H9 (cell line): ENCODE measurements at regions not wholly inside any gene's neighbourhood (a gene's known extent, or its start where the extent isn't known, plus 50 kb on each side); places are given as distances from the start of the nearest gene placed in this dataset.

Experiments
- DNase-seq: peaks from one replicate; pipeline ENCODE4 v3.0.0-alpha.2; 2017
- H2AFZ ChIP-seq: one replicate; pipeline ENCODE4 v1.6.1; 2013; ENCODE audit warnings: mild to moderate bottlenecking, low read length, control low read depth, moderate library complexity
- H2AK5ac ChIP-seq: 2 replicates; pipeline ENCODE4 v1.6.1; 2013; ENCODE audit warnings: low read length, control low read depth, mixed read lengths; ENCODE audit not compliant: insufficient read length
- H2BK120ac ChIP-seq: one replicate; pipeline ENCODE4 v1.6.1; 2013; ENCODE audit warnings: low read depth, mild to moderate bottlenecking, low read length, control low read depth, inconsistent platforms; ENCODE audit not compliant: poor library complexity, severe bottlenecking
- H2BK12ac ChIP-seq: 2 replicates; pipeline ENCODE4 v1.6.1; 2013; ENCODE audit warnings: low read length, control low read depth, mixed read lengths, low read depth; ENCODE audit not compliant: insufficient read length
- H2BK15ac ChIP-seq: 2 replicates; pipeline ENCODE4 v1.6.1; 2013; ENCODE audit warnings: low read depth, low read length, control low read depth
- H2BK20ac ChIP-seq: one replicate; pipeline ENCODE4 v1.6.1; 2013; ENCODE audit warnings: low read depth, mild to moderate bottlenecking, low read length, control low read depth, inconsistent platforms; ENCODE audit not compliant: poor library complexity, severe bottlenecking
- H2BK5ac ChIP-seq: 2 replicates; pipeline ENCODE4 v1.6.1; 2013; ENCODE audit warnings: low read length, control low read depth, mixed read lengths; ENCODE audit not compliant: insufficient read length
- H3K14ac ChIP-seq: 2 replicates; pipeline ENCODE4 v1.6.1; 2013; ENCODE audit warnings: low read length, control low read depth; ENCODE audit not compliant: insufficient read depth
- H3K18ac ChIP-seq: 2 replicates; pipeline ENCODE4 v1.6.1; 2013; ENCODE audit warnings: low read depth, mild to moderate bottlenecking, mixed read lengths, low read length, control low read depth; ENCODE audit not compliant: insufficient read length
- H3K23ac ChIP-seq: 2 replicates; pipeline ENCODE4 v1.6.1; 2013; ENCODE audit warnings: low read length, control low read depth, mixed read lengths, low read depth; ENCODE audit not compliant: insufficient read length
- H3K23me2 ChIP-seq: 2 replicates; pipeline ENCODE4 v1.6.1; 2013; ENCODE audit warnings: low read depth, mild to moderate bottlenecking, mixed read lengths, low read length, control low read depth; ENCODE audit not compliant: insufficient read length, poor library complexity, severe bottlenecking
- H3K27ac ChIP-seq: 2 replicates; pipeline ENCODE4 v1.5.1; 2013; ENCODE audit warnings: low read length, control low read depth, mixed read lengths, low read depth; ENCODE audit not compliant: insufficient read length
- H3K27me3 ChIP-seq: 2 replicates; pipeline ENCODE4 v1.6.1; 2013; ENCODE audit warnings: low read length, control low read depth, inconsistent platforms; ENCODE audit not compliant: insufficient read depth
- H3K4ac ChIP-seq: 2 replicates; pipeline ENCODE4 v1.6.1; 2013; ENCODE audit warnings: low read depth, mild to moderate bottlenecking, control low read depth, inconsistent platforms, low read length, moderate library complexity
- H3K4me1 ChIP-seq: 2 replicates; pipeline ENCODE4 v1.6.1; 2013; ENCODE audit warnings: low read length, control low read depth, inconsistent platforms; ENCODE audit not compliant: insufficient read depth
- H3K4me2 ChIP-seq: 2 replicates; pipeline ENCODE4 v1.6.1; 2013; ENCODE audit warnings: low read length, control low read depth, mixed read lengths; ENCODE audit not compliant: insufficient read length, insufficient read depth
- H3K56ac ChIP-seq: 2 replicates; pipeline ENCODE4 v1.6.1; 2013; ENCODE audit warnings: low read depth, mild to moderate bottlenecking, mixed read lengths, low read length, control low read depth; ENCODE audit not compliant: insufficient read length
- H3K79me1 ChIP-seq: 2 replicates; pipeline ENCODE4 v1.6.1; 2013; ENCODE audit warnings: low read depth, mild to moderate bottlenecking, moderate library complexity, low read length, control low read depth, inconsistent platforms; ENCODE audit not compliant: insufficient read depth, poor library complexity, severe bottlenecking
- H3K79me2 ChIP-seq: 2 replicates; pipeline ENCODE4 v1.6.1; 2013; ENCODE audit warnings: low read length, control low read depth, inconsistent platforms; ENCODE audit not compliant: insufficient read depth
- H3K9ac ChIP-seq: 2 replicates; pipeline ENCODE4 v1.6.1; 2013; ENCODE audit warnings: low read length, control low read depth, mixed read lengths; ENCODE audit not compliant: insufficient read length; ENCODE audit errors: extremely low read depth
- H3K9me3 ChIP-seq: one replicate; pipeline ENCODE4 v1.6.1; 2013; ENCODE audit warnings: low read depth, low read length, inconsistent platforms; ENCODE audit not compliant: control insufficient read depth
- H3T11ph ChIP-seq: one replicate; pipeline ENCODE4 v1.6.1; 2013; ENCODE audit warnings: mild to moderate bottlenecking, low read length, control low read depth, inconsistent platforms
- H4K20me1 ChIP-seq: one replicate; pipeline ENCODE4 v1.6.1; 2013; ENCODE audit not compliant: control insufficient read depth, insufficient read length, insufficient read depth
- H4K5ac ChIP-seq: 2 replicates; pipeline ENCODE4 v1.6.1; 2013; ENCODE audit warnings: low read depth, mild to moderate bottlenecking, mixed read lengths, low read length, control low read depth; ENCODE audit not compliant: insufficient read length
- H4K8ac ChIP-seq: replicated peaks from 2 replicates; pipeline ENCODE4 v1.6.1; 2013; ENCODE audit warnings: low read length, control low read depth, mixed read lengths, low read depth; ENCODE audit not compliant: insufficient read length
- H4K91ac ChIP-seq: 2 replicates; pipeline ENCODE4 v1.6.1; 2013; ENCODE audit warnings: low read depth, mild to moderate bottlenecking, moderate library complexity, mixed read lengths, low read length, control low read depth; ENCODE audit not compliant: insufficient read length
- H3K27ac Mint-ChIP-seq, 3 experiments: 2 replicates in 2 of 3; 3 replicates in 1 of 3; pipeline ENCODE4 v1.8.0; 2020 to 2021; ENCODE audit warnings: mixed read lengths in 3 of 3, mild to moderate bottlenecking in 1 of 3, moderate library complexity in 1 of 3
- H3K27me3 Mint-ChIP-seq: 2 replicates; pipeline ENCODE4 v1.8.0; 2021; ENCODE audit warnings: low read depth, mild to moderate bottlenecking, moderate library complexity, mixed read lengths
- H3K36me3 Mint-ChIP-seq, 3 experiments: 2 replicates in 2 of 3; 3 replicates in 1 of 3; pipeline ENCODE4 v1.8.0; 2020 to 2021; ENCODE audit warnings: low read depth in 3 of 3, mixed read lengths in 3 of 3; ENCODE audit not compliant: insufficient read depth in 1 of 3
- H3K4me1 Mint-ChIP-seq, 2 experiments: 2 replicates each; pipeline ENCODE4 v1.8.0; 2020; ENCODE audit warnings: mixed read lengths in 2 of 2
- H3K4me3 Mint-ChIP-seq, 2 experiments: 2 replicates in 1 of 2; 3 replicates in 1 of 2; pipeline ENCODE4 v1.8.0; 2020 to 2021; ENCODE audit warnings: mild to moderate bottlenecking in 2 of 2, mixed read lengths in 2 of 2, moderate library complexity in 1 of 2
- H3K9me3 Mint-ChIP-seq, 2 experiments: 2 replicates in 1 of 2; 3 replicates in 1 of 2; pipeline ENCODE4 v1.8.0; 2020; ENCODE audit warnings: mild to moderate bottlenecking in 2 of 2, mixed read lengths in 2 of 2, moderate library complexity in 1 of 2
- CTCF ChIP-seq: fragments of 200-600 bp; sonication (generic); conservative IDR thresholded peaks from 3 replicates; pipeline ENCODE4 v1.8.0; 2021; ENCODE audit warnings: antibody characterized with exemption, mild to moderate bottlenecking
- WGBS: extraction: QIAGEN DNeasy Blood & Tissue Kit; methylation state at CpG from one replicate; pipeline ENCODE4 v1.1.7; 2013; ENCODE audit warnings: missing lambda C conversion rate, low lambda C conversion rate, mixed read lengths; ENCODE audit not compliant: insufficient read length; ENCODE audit errors: extremely low coverage; 5-methylcytosine and 5-hydroxymethylcytosine counted together

- H3K36me3 Mint-ChIP-seq: peaks cover 0 to 4% (median 0%) of the 10 kb centered on the region in 3 experiments; a peak in 2 of 7 replicates
- H3K27me3 Mint-ChIP-seq: no peaks in the 10 kb centered on the region
- Histone ChIP-seq H3K9me3 (no peaks in the 10 kb centered on the region), H2BK12ac (no peak overlapping the region), H3K4me1 (0 out of 2 replicates have a peak, but pooled peaks cover 3% of the 10 kb centered on the region), H3K23ac (no peak overlapping the region), H4K91ac (no peak overlapping the region), H4K20me1 (no peaks in the 10 kb centered on the region), H3K4ac (no peak overlapping the region), H3K23me2 (no peaks in the 10 kb centered on the region), H3K27me3 (no peaks in the 10 kb centered on the region), H4K8ac (no peak overlapping the region), H4K5ac (no peak overlapping the region), H3K27ac (no peak overlapping the region), H2BK20ac (no peak overlapping the region), H2AFZ (no peak overlapping the region), H3K9ac (no peak overlapping the region), H2BK15ac (no peak overlapping the region), H2BK120ac (no peak overlapping the region), H3K79me2 (no peaks in the 10 kb centered on the region), H3K14ac (no peak overlapping the region), H3K4me2 (no peak overlapping the region), H3K18ac (no peak overlapping the region), H2AK5ac (no peak overlapping the region), H2BK5ac (no peak overlapping the region), H3T11ph (no peak overlapping the region), H3K56ac (no peak overlapping the region), H3K79me1 (no peaks in the 10 kb centered on the region)
- H3K27ac Mint-ChIP-seq: no peak overlapping the region
- TF ChIP-seq CTCF: no peak
- peaks cover 0 to 3% of the 10 kb centered on the region in 2 experiments; a peak in 2 of 5 replicates for H3K9me3 Mint-ChIP-seq
- no peak for DNase-seq
- no peak overlapping the region for H3K4me3 Mint-ChIP-seq
- H3K4me1 Mint-ChIP-seq: peaks cover 3 to 6% of the 10 kb centered on the region in 2 experiments
- WGBS: no CpG with 5 or more reads among the region's 2 CpGs
Measured at GRCh38 chr4:42750856-42751255, 94.0 kb upstream of the ATP8A1 start.
